Suprapubic skin (tissue), 4 donors: ENCODE measurements at regions not wholly inside any gene's neighbourhood (a gene's known extent, or its start where the extent isn't known, plus 50 kb on each side); places are given as distances from the start of the nearest gene placed in this dataset.

Experiments used
- CTCF ChIP-seq, 2 donors: fragments of 200-600 bp in 1 of 2; fragments of 450-650 bp in 1 of 2; sonication (generic) in 1 of 2; IDR thresholded peaks; one replicate each; pipeline ENCODE4 v1.5.1; 2016 to 2019; ENCODE audit warnings: antibody characterized with exemption in 2 of 2, mild to moderate bottlenecking in 1 of 2, moderate library complexity in 1 of 2
- EP300 ChIP-seq: sonication (generic); formaldehyde crosslinking; IDR thresholded peaks from one replicate; pipeline ENCODE4 v1.6.1; 2017; ENCODE audit warnings: antibody characterized with exemption
- POLR2A ChIP-seq, 2 donors: fragments of 450-650 bp; IDR thresholded peaks; one replicate each; pipeline ENCODE4 v1.6.1; 2017; ENCODE audit warnings: antibody characterized with exemption in 2 of 2, mild to moderate bottlenecking in 2 of 2, moderate library complexity in 2 of 2
- POLR2AphosphoS5 ChIP-seq, 3 donors: sonication (generic); formaldehyde crosslinking; IDR thresholded peaks; one replicate each; pipeline ENCODE4 v1.6.1; 2017; ENCODE audit warnings: antibody characterized with exemption in 3 of 3

GRCh38 chr6:1125297-1125696 lies 186.6 kb upstream of the FOXQ1 start:
- TF ChIP-seq CTCF (IDR thresholded peaks at IDR 0.05) (no peak), EP300 (no peak), POLR2AphosphoS5 (IDR thresholded peaks at IDR 0.05) (no peak), POLR2A (IDR thresholded peaks at IDR 0.05) (no peak)
